ENCODE measurements at regions not wholly inside any gene's neighbourhood (a gene's known extent, or its start where the extent isn't known, plus 50 kb on each side); places are given as distances from the start of the nearest gene placed in this dataset.

DNA sequence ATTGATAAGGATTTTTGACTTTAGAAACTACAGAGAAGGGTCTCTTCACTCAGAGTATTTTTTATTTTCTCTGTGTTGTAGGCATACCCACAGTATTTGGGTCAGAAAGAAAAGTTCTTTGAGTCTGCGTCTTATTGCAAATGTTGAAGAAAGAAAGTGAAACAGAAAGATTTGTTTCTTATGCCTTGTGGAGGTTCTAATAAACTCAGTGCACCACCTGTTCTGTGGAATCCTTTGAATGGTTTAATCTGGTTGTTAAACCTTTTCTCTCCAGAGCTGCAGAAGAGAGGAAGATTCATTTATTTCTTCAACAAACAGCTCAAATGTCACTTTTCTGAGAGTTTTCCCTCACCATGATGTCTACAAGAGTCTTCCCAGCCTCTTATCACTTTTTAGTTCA, 146.6 kb upstream of the PLEKHG7 start:
- no peak for DNase-seq

DNA sequence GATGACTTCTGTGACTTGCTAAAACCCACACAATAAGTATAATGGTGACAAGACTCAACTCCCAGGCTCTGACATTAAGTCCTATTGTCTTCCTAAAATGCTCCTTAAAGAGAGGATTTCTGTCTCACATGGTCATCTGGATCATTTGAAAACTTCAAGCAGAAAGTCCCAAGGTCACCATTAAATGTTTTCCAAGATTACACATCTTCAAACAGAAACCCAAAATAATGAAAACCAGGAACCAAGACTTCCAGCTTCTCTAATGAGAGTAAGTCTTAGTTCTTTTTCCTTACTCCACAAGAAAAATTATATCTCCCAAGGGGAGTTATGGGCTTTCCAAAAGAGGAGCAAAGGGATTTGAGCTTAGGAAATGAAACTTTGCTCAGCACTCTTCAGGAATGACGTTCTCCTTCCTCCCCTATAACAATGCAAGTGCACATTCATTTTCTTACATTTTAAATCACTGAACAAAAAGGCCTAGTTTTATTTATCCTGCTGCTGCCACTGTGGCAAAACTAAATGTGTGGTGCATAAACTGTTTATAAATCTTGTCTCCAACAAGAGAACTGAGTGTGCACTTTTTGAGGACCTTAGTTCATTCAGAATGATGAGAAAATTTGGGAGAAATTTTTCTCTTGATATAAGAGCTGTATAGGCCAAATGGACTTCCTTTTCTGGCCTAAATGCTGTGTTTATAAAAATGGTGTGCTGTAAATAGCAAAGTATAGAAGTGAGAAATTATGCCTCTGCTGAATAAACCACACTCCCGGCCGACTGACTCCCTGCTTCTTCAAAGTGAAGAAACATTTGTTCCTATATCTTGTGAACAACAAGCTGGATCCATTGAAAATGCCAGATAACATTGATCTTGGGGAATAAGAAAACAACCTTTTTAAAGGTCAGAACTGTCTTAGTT, 148.4 kb upstream of the PLEKHG7 start:
- no peak for DNase-seq

DNA sequence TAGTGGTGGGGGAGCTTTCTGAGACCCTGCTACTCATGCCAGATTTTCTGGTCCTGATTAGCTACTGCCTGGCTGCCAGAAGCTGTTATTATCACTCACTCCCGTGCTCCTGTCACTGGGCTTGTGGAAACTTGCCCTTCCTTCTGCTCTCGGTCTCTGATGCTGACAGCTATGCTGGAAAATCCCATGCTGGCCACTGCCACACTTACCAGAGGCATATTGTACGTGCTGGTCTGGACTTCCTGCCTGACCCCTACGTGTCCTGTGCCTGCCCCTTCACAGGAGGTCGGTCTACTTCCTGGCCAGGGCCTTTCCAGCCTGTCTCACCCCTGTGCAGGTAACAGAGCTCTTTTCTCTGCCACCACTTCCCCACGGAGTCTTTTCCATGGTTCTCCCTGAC, 149.4 kb upstream of the PLEKHG7 start:
- DNase-seq: no peak

DNA sequence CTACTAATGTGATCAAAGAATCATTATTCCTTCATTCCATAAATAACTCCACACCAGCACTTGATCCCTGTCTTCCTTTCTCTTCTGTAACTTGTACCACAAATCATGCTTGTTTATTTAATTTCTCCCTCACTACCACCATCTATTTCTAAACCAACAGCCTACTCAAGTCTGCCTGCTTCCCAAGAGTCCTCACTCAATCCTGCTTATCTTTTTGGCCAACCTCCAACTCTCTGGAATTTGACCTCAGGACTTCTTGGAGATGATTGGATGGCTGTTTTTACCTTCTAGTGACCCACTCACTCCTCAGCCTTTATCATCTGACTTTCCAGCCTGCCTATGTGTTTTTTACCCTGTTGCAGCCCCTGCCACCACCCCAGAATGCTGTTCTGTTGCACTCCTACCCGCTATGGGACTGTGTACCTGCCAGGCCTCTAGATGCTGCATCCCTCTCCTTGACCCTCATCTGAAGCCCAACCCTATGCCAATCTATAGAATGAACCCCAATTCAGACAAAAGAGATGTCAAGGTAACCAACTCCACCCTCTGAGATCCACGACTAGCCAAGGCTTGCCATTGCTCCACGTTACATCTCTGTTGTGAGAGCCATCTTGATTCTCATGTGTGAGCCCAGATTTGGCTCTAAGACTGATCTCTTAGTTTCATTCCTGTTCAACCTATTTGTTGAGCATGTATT, 150.2 kb upstream of the PLEKHG7 start:
- DNase-seq: no peak

DNA sequence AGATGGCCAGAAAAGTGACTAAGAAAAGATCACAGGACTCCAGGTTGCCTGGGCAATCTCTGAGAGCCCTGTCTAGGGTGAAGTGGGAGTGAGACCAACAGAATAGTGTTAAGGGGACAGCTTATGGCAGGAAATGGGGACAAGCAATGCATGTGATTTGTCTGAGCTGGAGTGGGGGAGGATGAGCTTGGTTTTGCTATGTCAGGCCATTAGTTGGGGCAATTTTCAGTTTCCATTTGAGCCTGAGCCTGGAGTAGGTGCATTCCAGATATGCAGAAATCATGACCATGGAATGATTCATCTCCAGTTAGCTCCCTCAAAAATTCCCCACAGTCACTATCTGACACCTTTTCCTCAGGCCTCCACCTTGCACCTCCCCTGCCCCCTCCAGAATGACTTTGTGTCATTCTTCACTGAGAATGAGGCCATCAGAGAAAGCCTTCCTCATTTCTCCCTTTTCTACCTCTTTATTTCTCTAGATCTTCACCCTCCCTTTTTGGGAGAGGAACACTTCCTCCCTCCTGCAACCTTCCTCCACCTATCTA, 150.9 kb upstream of the PLEKHG7 start:
- DNase-seq: no peak

DNA sequence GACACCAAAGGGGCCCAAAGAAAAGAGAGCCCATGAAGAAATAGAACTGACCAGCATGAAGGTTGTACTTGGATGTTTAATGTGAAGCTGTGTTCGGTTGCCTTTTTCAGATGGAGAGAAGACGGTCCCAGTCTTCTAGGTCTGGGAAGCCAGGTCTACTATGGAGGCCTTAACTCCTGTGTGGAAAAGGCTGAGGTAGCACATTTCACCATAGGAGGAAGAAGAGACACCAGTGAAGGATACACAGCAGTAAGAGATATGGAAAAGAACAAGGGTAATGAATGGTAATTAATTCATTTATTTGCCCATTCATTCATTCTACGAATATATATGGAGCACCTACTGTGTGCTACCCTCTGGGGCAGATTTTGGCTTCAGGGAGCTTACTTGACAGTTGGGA, 151.6 kb upstream of the PLEKHG7 start:
- DNase-seq: no peak

DNA sequence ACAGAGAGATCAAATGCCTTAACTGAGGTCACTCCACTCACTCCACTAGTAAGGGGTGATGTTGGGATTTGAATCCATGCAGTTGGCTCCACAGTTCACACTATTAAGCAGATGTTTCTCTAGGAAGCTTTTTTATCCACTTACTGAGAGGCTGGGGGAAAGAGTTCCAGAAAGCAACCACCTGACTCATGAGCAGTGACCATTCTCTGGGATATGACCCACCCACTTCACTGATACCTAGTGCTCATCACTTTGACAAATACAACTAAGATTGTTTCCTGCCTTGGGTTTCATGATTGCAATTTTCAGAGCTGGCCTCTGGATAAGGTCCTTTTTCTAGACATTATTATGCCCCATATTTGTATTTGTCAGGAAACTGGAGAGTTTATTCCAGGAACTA, 152.1 kb upstream of the PLEKHG7 start:
- DNase-seq: no peak

DNA sequence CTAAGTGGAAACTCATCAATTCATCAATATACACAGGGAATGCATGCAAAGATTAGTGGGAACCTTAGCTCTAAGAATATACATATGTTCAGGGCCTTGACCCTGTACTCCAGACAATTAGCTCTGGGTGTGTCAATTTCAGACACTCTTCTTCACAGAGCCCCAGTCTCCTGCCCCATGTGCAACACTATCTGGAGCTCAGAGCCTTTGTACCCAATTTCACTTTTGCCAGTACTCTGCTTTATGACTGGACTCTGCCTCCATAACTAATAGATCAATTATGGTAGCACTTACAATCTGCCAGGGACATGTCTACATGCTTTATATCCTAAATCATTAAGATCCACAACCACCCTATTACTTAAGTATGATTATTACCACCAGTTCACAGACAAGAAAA, 152.5 kb upstream of the PLEKHG7 start:
- no peak for DNase-seq

DNA sequence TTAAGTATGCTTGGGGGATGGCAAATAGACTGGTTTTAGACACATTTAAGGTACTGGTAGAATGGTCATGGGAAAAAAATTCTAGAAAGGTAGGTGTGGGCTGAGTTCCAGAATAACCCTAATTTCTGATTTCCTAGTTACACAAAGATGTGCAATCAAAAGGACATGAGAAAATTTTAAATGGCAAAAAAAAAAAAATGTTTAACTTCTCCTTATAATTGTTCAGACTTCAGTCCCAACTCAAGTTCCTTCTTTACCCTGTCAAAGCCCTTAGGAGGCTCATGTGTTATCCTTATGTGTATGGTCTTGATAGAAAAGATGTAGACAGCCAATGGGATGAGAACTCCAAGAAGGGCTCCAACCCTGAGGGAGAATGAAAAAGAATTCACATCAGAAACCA, 153.3 kb upstream of the PLEKHG7 start:
- no peak for DNase-seq

DNA sequence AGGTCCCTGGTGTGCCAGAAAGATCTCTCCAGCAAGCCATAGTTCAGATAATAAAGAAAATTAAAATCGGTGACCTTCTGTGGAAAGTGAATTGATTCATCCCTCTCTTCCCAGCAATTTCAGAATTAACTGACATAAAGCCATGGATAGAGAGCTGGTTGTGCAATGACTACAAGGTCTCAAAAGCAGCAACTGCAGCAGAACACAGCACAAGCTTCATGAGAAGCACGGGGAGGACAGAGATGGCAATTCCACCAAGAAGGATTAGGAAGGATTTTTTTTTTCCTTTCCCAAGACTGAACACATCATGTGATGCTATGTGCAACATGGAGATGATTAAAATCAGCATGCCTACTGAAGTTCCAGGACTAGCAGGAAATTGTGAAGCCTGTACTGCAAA, 154.9 kb upstream of the PLEKHG7 start:
- DNase-seq: no peak

DNA sequence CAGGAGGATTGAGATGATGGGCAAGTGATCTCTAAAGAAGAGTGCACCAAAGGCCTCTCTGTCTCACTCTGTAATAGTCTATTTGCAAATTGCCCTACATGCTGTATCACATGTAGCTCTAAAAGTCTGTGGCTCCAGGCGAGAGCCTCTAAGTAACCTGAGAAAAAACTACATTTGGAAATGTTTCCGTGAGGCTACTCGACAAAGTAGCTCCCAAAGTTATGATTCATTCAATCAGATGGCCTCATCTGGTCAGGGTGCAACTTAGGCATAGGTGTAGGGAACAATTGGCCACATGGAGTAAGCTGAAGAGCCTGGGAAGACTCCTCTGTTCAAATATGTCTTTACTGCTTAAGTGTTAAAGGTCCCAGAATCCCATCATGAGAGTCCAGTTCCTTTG, 155.4 kb upstream of the PLEKHG7 start:
- DNase-seq: no peak

DNA sequence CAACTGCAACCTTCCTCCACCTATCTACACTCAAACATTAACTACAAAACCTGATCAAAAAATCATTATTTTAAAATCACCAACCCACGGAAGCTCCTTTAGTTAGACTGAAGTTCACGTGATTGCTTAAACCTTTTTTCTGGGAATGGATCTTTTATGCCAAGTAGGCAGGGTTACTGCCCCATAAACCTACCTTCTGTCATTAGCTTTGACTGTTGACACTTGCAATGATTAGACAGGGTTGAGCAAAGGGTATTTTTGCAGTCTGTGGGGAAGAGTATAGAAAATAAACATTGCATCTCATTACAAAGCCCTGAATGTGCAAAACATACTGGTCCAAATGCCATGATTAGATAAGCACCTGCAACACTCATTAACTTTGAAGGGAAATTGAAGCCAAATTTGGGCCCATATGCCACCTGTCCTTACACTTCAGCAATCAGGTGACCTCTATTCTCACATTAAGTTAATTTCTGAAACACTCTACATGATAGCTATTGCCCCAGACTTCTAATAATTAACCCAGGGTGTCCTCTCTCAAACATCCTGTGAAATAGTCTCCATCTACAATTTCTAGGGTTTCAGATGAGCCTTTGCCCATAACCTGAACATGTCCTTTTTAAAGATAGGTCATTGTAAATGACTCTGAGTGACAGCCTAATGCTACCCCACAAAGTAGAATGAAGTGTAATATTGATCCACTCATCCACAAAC, 156.0 kb upstream of the PLEKHG7 start:
- no peak for DNase-seq

DNA sequence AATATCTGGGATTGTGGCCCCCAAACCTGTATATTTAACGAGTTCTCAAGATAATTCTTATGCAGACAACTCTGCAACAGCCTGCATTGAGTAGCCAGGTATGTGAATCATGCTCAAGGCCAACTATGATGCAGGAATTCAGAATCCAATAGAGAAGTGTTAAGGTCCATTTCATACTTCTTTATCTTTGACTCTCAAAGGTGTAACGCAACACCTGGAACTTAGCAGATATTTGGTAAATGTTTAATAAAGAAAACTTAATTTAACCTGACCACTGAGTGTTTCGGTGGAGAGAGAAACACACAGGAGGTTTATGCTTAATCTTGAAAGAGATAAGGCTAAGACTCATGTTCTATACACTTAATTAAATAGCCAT, 156.5 kb upstream of the PLEKHG7 start:
- no peak for DNase-seq

DNA sequence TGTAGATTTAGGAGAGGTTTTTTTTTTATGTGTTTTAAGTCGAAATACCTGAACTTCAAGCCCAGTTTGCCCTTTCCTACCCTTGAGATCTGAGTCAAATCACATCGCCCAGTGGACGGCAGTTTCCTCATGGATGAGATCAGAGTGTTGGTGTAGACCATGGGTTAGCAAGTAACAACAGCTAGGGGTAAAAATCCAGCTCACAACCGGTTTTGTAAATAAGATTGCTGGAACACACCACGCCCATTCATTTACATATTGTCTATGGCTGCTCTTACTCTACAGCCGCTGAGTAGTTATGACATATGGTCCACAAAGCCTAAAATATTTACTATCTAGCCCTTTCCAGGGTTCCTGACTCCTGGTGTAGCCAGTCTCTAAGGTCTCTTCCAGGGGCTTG, 158.5 kb upstream of the PLEKHG7 start:
- no peak for DNase-seq

DNA sequence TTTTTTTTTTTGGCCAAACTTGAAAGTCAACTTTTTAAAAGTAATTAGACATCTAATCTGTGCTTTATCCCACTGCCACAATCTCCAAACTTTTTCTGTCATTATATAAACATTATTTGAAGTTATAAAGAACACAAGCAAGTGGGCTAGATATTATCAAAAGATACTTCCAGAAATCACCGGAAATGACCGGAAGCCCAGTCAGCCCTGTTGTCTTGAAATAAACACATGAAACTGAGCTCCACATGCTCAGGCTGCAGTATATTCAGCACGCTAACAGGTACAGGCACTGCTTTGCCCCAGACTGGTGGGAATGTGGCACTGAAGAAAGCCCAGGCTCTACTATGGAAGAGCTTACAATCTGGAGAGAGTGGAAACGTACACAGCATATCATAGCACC, 158.9 kb upstream of the PLEKHG7 start:
- no peak for DNase-seq

DNA sequence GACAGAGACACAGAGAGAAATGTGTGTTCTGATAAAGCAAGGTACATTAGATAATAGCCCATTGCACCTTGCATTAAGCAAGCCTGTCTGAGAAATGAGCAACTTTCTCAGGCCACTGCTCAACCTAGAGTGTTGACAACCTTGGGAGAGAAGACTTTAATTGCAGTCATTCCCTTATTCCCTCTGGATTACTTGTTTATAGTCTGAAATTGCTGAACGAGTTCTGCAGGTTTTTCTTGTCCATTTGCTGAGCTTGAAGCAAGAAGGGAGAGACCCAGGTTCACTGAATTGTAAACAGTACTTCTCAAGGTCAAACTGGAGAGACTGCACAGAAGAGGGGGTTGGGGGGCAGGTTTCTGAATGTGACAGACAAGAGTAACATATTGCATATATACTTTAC, 159.4 kb upstream of the PLEKHG7 start:
- DNase-seq: no peak

DNA sequence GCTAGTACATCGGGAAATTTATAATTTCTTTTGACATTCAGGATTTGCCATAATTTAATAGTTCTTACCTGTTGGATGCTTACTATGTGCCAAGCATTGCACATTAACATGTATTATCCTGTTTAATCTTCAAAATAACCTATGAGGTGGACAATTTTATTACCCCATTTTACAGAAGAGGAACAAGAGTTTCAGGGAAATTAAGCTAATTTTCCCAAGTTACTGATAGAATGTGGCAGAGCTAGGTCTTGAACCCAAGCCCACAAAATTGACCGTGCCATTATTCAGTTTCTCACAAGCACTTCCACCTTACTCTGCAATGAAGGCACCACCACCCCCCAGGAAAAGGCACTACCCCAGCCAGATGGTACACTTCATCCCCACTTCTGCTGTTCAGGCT, 161.1 kb upstream of the PLEKHG7 start:
- no peak for DNase-seq

DNA sequence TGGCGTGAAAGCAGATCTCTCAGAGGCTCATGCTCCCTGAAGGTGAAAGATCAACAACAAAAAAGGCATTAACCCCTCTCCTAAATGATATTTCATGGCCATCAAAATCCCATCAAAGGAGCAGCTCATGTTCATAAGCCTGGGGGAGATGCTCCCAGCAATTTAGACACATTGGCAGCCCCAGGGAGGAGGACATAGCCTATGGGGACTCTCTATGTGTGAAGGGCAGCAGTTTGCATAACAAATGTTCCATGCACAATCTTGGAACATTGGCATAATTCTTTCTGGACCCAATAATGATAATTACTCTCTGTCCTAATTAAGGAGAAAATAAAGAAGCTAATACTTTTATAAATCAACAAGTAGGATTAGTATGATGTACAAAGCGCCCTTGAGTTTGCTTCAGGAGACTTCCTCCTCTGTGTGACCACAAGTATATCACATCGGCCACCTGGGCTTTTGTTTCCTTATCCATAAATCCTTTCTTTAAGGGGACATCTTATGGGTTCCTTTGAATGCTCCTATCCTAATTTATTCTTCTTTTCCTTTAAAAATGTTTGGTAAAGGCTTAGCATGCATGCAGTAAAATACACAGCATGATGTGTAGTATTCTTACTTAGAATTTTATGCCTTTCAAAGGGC, 161.9 kb upstream of the PLEKHG7 start:
- DNase-seq: no peak

DNA sequence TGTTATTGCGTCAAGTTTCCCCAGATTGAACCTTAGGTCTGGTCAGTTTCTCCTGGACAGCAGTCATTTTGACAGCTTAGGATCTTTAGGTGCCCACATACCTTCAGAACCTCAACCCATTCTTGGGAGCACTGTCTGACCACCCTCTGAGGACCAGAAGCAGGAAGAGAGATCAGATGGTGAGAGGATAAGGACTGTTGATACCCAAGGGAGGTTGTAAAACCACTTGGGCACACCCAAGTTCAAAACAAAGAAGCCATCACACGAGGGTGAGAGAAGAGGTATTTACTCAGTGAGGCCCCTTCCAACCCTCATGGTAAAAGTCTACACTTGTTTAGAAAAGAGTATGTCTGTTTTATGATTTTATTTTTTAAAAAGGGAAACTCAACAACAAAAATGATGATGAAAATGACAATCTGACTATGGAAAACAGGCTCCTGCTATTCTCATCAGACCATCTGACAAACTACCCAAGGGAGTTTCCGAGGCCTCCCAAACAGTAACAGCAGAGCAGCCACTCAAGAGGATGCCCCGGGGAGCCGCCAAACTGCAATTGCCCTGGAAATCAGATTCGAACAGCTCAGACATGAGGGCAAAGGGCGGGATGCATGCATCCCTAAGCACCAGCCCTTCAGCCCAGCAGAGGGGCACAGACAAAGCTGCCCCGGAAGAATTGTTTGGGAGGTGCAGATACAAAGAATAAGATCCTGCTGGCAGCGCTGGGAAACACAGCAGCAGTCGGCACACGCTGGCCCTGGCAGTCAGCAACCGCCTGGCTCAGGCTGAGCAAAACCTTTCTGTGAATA, 162.6 kb upstream of the PLEKHG7 start:
- DNase-seq: peak in 9 of 58 donors; percentile 1 to 23 (median 2)

DNA sequence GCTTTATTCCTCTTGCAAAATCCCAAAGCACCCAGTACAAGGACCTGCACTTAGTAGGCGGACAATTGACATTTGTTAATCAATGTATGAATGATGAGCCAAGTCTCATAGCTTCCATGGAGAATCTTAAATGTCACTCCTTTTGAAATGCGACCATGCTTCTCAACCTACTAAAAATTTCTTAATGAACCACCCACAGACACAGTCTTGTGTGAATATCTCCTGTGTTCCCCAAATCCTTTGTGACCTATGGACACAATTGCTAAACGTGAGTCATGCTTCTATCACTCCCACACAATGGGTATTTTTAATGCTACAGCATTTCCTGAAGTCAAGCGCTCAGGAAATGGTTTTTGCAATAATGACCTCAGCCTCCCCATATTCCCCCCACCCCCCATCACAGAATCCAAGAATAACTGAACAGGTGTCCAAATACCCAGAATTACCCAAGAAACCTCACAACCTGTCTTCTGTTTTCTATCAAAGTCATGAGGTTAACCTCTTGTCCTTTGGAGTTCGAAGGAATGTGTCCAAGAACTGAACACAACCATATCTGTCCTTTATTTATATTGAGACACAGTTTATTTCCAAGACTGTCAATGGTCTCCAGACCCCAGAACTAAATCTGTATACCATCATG, 163.6 kb upstream of the PLEKHG7 start:
- no peak for DNase-seq
